Esophagus squamous epithelium (tissue), 4 donors: ENCODE measurements at regions not wholly inside any gene's neighbourhood (a gene's known extent, or its start where the extent isn't known, plus 50 kb on each side); places are given as distances from the start of the nearest gene placed in this dataset.

Experiments
- CTCF ChIP-seq, 6 experiments: fragments of 450-650 bp in 4 of 6; fragments of 200-600 bp in 2 of 6; sonication (generic) in 2 of 6; IDR thresholded peaks; one replicate each; pipeline ENCODE4 v1.5.1; 2016 to 2019; ENCODE audit warnings: antibody characterized with exemption in 6 of 6, mild to moderate bottlenecking in 4 of 6, moderate library complexity in 4 of 6
- POLR2A ChIP-seq, 4 donors: fragments of 450-650 bp; IDR thresholded peaks; one replicate each; pipeline ENCODE4 v1.6.1; 2017; ENCODE audit warnings: antibody characterized with exemption in 4 of 4, mild to moderate bottlenecking in 4 of 4, moderate library complexity in 3 of 4

GRCh38 chr22:26849575-26849974 lies 192.2 kb downstream of the MIAT start:
- TF ChIP-seq CTCF (IDR thresholded peaks at IDR 0.05), result no peak
- no peak for TF ChIP-seq POLR2A (IDR thresholded peaks at IDR 0.05)
